Glutamatergic neuron (in vitro differentiated cells): ENCODE measurements at regions not wholly inside any gene's neighbourhood (a gene's known extent, or its start where the extent isn't known, plus 50 kb on each side); places are given as distances from the start of the nearest gene placed in this dataset.

Source experiments
- DNase-seq: peaks from one replicate; pipeline ENCODE4 v3.0.0; 2022
- H3K27ac Mint-ChIP-seq: one replicate; pipeline ENCODE4 v1.8.0; 2020; ENCODE audit warnings: mild to moderate bottlenecking, mixed read lengths, inconsistent platforms; ENCODE audit not compliant: unreplicated experiment
- H3K27me3 Mint-ChIP-seq: one replicate; pipeline ENCODE4 v1.8.0; 2020; ENCODE audit warnings: mild to moderate bottlenecking, moderate library complexity, mixed read lengths, inconsistent platforms; ENCODE audit not compliant: unreplicated experiment
- H3K36me3 Mint-ChIP-seq: one replicate; pipeline ENCODE4 v1.8.0; 2020; ENCODE audit warnings: mild to moderate bottlenecking, mixed read lengths, inconsistent platforms; ENCODE audit not compliant: unreplicated experiment
- H3K4me1 Mint-ChIP-seq: one replicate; pipeline ENCODE4 v1.8.0; 2020; ENCODE audit warnings: mild to moderate bottlenecking, low read depth, mixed read lengths, inconsistent platforms; ENCODE audit not compliant: unreplicated experiment
- H3K4me3 Mint-ChIP-seq: one replicate; pipeline ENCODE4 v1.8.0; 2020; ENCODE audit warnings: mild to moderate bottlenecking, mixed read lengths, inconsistent platforms; ENCODE audit not compliant: unreplicated experiment
- H3K9me3 Mint-ChIP-seq: one replicate; pipeline ENCODE4 v1.8.0; 2020; ENCODE audit warnings: mild to moderate bottlenecking, moderate library complexity, mixed read lengths, inconsistent platforms; ENCODE audit not compliant: unreplicated experiment
- TF ChIP-seq, protein P1 (sequence below): fragments of 200-600 bp; sonication (generic); IDR thresholded peaks from one replicate; pipeline ENCODE4 v1.5.0; 2021; ENCODE audit not compliant: partially characterized antibody, unreplicated experiment

DNA sequence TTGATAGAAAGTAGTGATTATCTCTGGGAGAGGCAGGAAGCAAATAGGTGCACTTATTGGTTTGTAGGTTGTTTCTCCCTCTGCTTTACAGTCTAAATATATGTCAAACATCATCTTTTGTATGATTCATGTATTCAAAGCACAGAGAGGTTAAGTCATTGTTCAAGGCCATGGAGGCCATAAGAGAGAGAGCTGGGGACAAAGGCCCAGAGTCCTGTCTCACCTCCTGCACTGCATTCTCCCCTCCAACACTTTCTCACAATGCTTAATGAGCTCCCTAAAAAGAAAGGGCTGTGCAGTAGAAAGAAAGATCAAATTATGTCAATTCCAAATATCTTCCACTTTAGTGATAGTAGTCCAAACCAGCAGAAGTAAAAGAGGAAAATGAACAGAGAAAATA, 180.4 kb upstream of the DIO3 start:
- peaks cover 9% of the 10 kb centered on the region for H3K36me3 Mint-ChIP-seq
- TF ChIP-seq, protein P1, sequence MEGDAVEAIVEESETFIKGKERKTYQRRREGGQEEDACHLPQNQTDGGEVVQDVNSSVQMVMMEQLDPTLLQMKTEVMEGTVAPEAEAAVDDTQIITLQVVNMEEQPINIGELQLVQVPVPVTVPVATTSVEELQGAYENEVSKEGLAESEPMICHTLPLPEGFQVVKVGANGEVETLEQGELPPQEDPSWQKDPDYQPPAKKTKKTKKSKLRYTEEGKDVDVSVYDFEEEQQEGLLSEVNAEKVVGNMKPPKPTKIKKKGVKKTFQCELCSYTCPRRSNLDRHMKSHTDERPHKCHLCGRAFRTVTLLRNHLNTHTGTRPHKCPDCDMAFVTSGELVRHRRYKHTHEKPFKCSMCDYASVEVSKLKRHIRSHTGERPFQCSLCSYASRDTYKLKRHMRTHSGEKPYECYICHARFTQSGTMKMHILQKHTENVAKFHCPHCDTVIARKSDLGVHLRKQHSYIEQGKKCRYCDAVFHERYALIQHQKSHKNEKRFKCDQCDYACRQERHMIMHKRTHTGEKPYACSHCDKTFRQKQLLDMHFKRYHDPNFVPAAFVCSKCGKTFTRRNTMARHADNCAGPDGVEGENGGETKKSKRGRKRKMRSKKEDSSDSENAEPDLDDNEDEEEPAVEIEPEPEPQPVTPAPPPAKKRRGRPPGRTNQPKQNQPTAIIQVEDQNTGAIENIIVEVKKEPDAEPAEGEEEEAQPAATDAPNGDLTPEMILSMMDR, result no peak
- peaks cover 1% of the 10 kb centered on the region for H3K9me3 Mint-ChIP-seq
- no peak for DNase-seq
- no peak overlapping the region for H3K4me3 Mint-ChIP-seq
- no peaks in the 10 kb centered on the region for H3K4me1 Mint-ChIP-seq
- H3K27me3 Mint-ChIP-seq, result peaks cover 4% of the 10 kb centered on the region
- no peak overlapping the region for H3K27ac Mint-ChIP-seq

DNA sequence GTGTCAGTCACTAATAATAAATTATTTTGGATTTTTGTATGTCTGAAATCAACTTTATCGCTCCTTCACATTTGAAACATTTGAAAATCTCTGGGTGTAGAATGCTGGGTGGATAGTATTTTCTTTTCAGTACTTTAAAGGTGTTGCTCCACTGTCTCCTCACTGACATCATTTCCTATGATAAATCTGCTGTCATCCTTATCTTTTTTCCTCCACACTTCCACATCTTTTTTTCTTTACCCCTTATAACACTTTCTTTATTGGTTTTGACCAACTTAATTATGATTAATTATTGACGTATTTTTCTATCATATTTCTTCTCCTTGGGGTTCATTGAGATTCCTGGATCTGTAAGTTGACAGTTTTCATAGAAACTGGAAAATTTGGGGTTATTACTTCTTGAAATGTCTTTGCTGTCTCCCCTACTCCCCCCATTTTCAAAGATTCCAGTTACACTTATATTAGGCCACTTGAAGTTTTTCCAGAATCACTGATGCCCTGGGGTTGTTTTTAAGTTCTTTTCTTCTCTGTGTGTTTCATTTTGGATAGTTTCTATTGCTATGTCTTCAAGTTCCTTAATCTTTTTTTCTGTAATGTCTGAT, 177.5 kb upstream of the DIO3 start:
- Mint-ChIP-seq H3K4me3 (no peak overlapping the region), H3K9me3 (peaks cover 4% of the 10 kb centered on the region), H3K4me1 (no peaks in the 10 kb centered on the region), H3K27ac (no peak overlapping the region), H3K36me3 (peaks cover 9% of the 10 kb centered on the region), H3K27me3 (peaks cover 4% of the 10 kb centered on the region)
- TF ChIP-seq, protein P1, result no peak
- DNase-seq, result no peak

DNA sequence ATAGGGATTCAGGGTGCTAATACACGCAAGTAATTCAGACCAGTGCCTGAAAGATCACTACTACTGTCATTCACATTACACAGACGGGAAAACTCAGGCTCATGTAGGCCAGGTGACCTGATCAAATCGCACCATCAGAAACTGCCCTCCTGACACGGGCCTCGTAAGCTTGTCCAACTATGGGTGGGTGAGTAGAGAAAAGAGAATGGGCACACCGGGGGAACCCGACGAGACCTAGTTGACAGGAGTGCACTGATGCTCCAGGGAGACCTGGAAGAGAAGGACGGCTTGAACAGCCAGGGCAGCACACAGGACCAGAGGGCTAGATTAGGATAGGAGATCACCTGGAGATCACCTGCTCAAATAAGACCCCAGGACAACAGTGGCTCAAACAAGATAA, 166.9 kb upstream of the DIO3 start:
- DNase-seq, result no peak
- Mint-ChIP-seq H3K9me3 (no peaks in the 10 kb centered on the region), H3K36me3 (no peaks in the 10 kb centered on the region), H3K27ac (no peak overlapping the region), H3K4me3 (no peak overlapping the region), H3K4me1 (no peaks in the 10 kb centered on the region), H3K27me3 (no peaks in the 10 kb centered on the region)
- TF ChIP-seq, protein P1, result no peak

DNA sequence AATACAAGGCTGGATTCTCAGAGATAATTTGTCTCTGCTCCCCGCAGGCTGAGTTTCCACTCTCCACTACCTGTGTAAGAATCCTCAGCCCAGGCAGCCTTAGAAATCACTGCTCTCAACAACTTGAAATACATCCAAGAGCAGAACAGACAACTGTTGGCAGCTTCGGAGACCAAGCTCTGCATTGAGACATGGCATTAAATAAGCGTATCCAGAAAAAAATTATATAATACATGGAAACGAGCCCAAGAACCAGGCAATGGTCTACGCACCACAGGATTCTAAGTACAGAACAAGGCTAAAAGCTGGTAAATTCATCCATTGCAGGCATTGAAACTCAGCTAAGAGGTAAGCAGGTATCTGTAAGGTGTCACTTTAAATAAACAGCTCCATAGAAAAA, 165.5 kb upstream of the DIO3 start:
- DNase-seq, result no peak
- H3K4me3 Mint-ChIP-seq, result no peak overlapping the region
- no peaks in the 10 kb centered on the region for H3K36me3 Mint-ChIP-seq
- H3K27ac Mint-ChIP-seq, result no peak overlapping the region
- H3K27me3 Mint-ChIP-seq, result no peaks in the 10 kb centered on the region
- TF ChIP-seq, protein P1, result no peak
- H3K9me3 Mint-ChIP-seq, result no peaks in the 10 kb centered on the region
- H3K4me1 Mint-ChIP-seq, result no peaks in the 10 kb centered on the region

DNA sequence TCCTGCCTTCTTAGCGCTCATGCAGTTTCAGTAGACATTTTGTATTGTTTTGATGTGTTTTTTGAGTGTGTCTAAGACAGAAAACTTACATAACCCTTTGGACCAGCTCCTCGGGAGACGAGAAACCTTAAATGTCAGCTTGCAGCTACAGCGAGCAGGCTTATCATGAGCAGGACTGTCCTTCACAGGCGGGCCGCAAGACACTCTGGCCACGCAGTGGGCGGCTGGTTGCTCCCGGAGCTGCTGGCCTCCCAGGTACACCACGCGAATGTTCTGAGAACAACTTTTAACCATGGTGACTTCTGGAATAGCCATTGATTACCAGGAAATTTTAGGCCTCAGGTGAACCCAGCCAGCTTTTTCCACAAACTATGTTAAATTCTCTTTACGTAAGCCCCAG, 164.1 kb upstream of the DIO3 start:
- Mint-ChIP-seq H3K9me3 (no peaks in the 10 kb centered on the region), H3K27ac (no peak overlapping the region), H3K27me3 (no peaks in the 10 kb centered on the region), H3K4me3 (no peak overlapping the region), H3K36me3 (no peaks in the 10 kb centered on the region), H3K4me1 (no peaks in the 10 kb centered on the region)
- no peak for DNase-seq
- TF ChIP-seq, protein P1, result no peak
